Peyer's patch (tissue), 4 donors: ENCODE measurements at regions not wholly inside any gene's neighbourhood (a gene's known extent, or its start where the extent isn't known, plus 50 kb on each side); places are given as distances from the start of the nearest gene placed in this dataset.

Experiments
- DNase-seq, 3 donors: peaks; one replicate each; pipeline ENCODE4 v3.0.0-alpha.2; 2017 to 2019
- H3K27ac ChIP-seq, 4 donors: fragments of 200-600 bp; sonication (generic); one replicate each; pipeline ENCODE4 v1.5.1; 2016 to 2019
- H3K27me3 ChIP-seq, 2 donors: fragments of 200-600 bp; sonication (generic); one replicate each; pipeline ENCODE4 v1.5.1; 2019
- H3K36me3 ChIP-seq, 3 donors: fragments of 200-600 bp; sonication (generic); one replicate each; pipeline ENCODE4 v1.5.1; 2016 to 2019
- H3K4me1 ChIP-seq, 4 donors: fragments of 200-600 bp; sonication (generic); one replicate each; pipeline ENCODE4 v1.5.1; 2016 to 2019
- H3K4me3 ChIP-seq, 4 donors: fragments of 200-600 bp; sonication (generic); 1 replicate in 3 of 4; 2 replicates in 1 of 4; pipeline ENCODE4 v1.5.1; 2016 to 2019; ENCODE audit warnings: mild to moderate bottlenecking in 1 of 4
- H3K9me3 ChIP-seq, 4 donors: fragments of 200-600 bp; sonication (generic); one replicate each; pipeline ENCODE4 v1.5.1; 2016 to 2019; ENCODE audit warnings: mild to moderate bottlenecking in 1 of 4
- CTCF ChIP-seq, 6 experiments: fragments of 450-650 bp in 4 of 6; fragments of 200-600 bp in 2 of 6; sonication (generic) in 1 of 6; IDR thresholded peaks; one replicate each; pipeline ENCODE4 v1.5.1; 2017 to 2019; ENCODE audit warnings: antibody characterized with exemption in 6 of 6, mild to moderate bottlenecking in 3 of 6, moderate library complexity in 1 of 6
- POLR2A ChIP-seq, 2 donors: fragments of 450-650 bp; IDR thresholded peaks; one replicate each; pipeline ENCODE4 v1.5.1; 2017; ENCODE audit warnings: antibody characterized with exemption in 2 of 2, mild to moderate bottlenecking in 2 of 2, moderate library complexity in 2 of 2

GRCh38 chr4:54929459-54929858 lies 195.9 kb downstream of the KDR start:
- H3K9me3 ChIP-seq = no peaks in the 10 kb centered on the region
- H3K27me3 ChIP-seq = no peaks in the 10 kb centered on the region
- H3K36me3 ChIP-seq = no peaks in the 10 kb centered on the region
- H3K4me3 ChIP-seq = no peak overlapping the region
- H3K27ac ChIP-seq = no peak overlapping the region
- no peak for TF ChIP-seq POLR2A (IDR thresholded peaks at IDR 0.05)
- TF ChIP-seq CTCF (IDR thresholded peaks at IDR 0.05) = no peak
- no peak for DNase-seq
- H3K4me1 ChIP-seq = no peaks in the 10 kb centered on the region

- Histone ChIP-seq H3K27me3 (no peaks in the 10 kb centered on the region), H3K4me1 (no peaks in the 10 kb centered on the region), H3K27ac (no peak overlapping the region), H3K9me3 (no peaks in the 10 kb centered on the region), H3K4me3 (no peak overlapping the region), H3K36me3 (no peaks in the 10 kb centered on the region)
- no peak for TF ChIP-seq CTCF (IDR thresholded peaks at IDR 0.05)
- no peak for TF ChIP-seq POLR2A (IDR thresholded peaks at IDR 0.05)
- DNase-seq = no peak
Observed at GRCh38 chr4:54924891-54925290, 200.5 kb downstream of the KDR start.

- DNase-seq = no peak
- no peak overlapping the region for H3K27ac ChIP-seq
- H3K9me3 ChIP-seq = no peaks in the 10 kb centered on the region
- H3K4me1 ChIP-seq = no peaks in the 10 kb centered on the region
- TF ChIP-seq POLR2A (IDR thresholded peaks at IDR 0.05) (no peak), CTCF (IDR thresholded peaks at IDR 0.05) (no peak)
- no peaks in the 10 kb centered on the region for H3K36me3 ChIP-seq
- no peaks in the 10 kb centered on the region for H3K27me3 ChIP-seq
- H3K4me3 ChIP-seq = no peak overlapping the region
Observed at GRCh38 chr4:54915276-54915675, 210.1 kb downstream of the KDR start.

- Histone ChIP-seq H3K4me1 (no peaks in the 10 kb centered on the region), H3K27me3 (no peaks in the 10 kb centered on the region), H3K27ac (no peak overlapping the region), H3K36me3 (no peaks in the 10 kb centered on the region), H3K4me3 (no peak overlapping the region), H3K9me3 (no peaks in the 10 kb centered on the region)
- TF ChIP-seq CTCF (IDR thresholded peaks at IDR 0.05) (no peak), POLR2A (IDR thresholded peaks at IDR 0.05) (no peak)
- no peak for DNase-seq
Observed at GRCh38 chr4:54914781-54915180, 210.6 kb downstream of the KDR start.

GRCh38 chr4:54913751-54914526 lies 211.5 kb downstream of the KDR start:
- Histone ChIP-seq H3K27me3 (no peaks in the 10 kb centered on the region), H3K27ac (no peak overlapping the region), H3K4me1 (no peaks in the 10 kb centered on the region), H3K4me3 (no peak overlapping the region), H3K36me3 (no peaks in the 10 kb centered on the region), H3K9me3 (no peaks in the 10 kb centered on the region)
- TF ChIP-seq CTCF (IDR thresholded peaks at IDR 0.05) = no peak
- TF ChIP-seq POLR2A (IDR thresholded peaks at IDR 0.05) = no peak
- no peak for DNase-seq
